A673 (cell line): ENCODE measurements at regions not wholly inside any gene's neighbourhood (a gene's known extent, or its start where the extent isn't known, plus 50 kb on each side); places are given as distances from the start of the nearest gene placed in this dataset.
"Not testable (repeated sequence)": the region's sequence is repeated elsewhere in the genome, so short reads cannot be mapped to it uniquely, and the experiment has no call there.

Source experiments
- CTCF ChIP-seq: fragments of 300-800, 200-600 bp; sonication (generic); conservative IDR thresholded peaks from 2 replicates; pipeline ENCODE4 v1.5.1; 2017; ENCODE audit warnings: low read depth, mild to moderate bottlenecking, antibody characterized with exemption, low read length, moderate library complexity, mixed read lengths
- EZH2 ChIP-seq: fragments of 200-600 bp; sonication (generic); IDR thresholded peaks from 2 replicates; pipeline ENCODE4 v1.6.1; 2017; ENCODE audit warnings: borderline replicate concordance, low read depth, mild to moderate bottlenecking, mixed read lengths, antibody characterized with exemption, low read length; ENCODE audit not compliant: poor library complexity, severe bottlenecking

- not testable (repeated sequence) for TF ChIP-seq CTCF, EZH2
These were observed 741.2 kb upstream of the ZNF608 start for GRCh38 chr5:125487652-125488051.
